ENCODE measurements at regions not wholly inside any gene's neighbourhood (a gene's known extent, or its start where the extent isn't known, plus 50 kb on each side); places are given as distances from the start of the nearest gene placed in this dataset.

- TF ChIP-seq CTBP1 (IDR thresholded peaks at IDR 0.05; ENCODE audit: borderline replicate concordance) (no peak), NFRKB (IDR thresholded peaks at IDR 0.05) (no peak), ZNF384 (IDR thresholded peaks at IDR 0.05) (no peak), FOXA1 (IDR thresholded peaks at IDR 0.05) (no peak), ELF4 (IDR thresholded peaks at IDR 0.05) (no peak), FOXK2 (IDR thresholded peaks at IDR 0.05) (no peak), SP1 (IDR thresholded peaks at IDR 0.05) (no peak), SUZ12 (IDR thresholded peaks at IDR 0.05) (no peak), LEF1 (IDR thresholded peaks at IDR 0.05; ENCODE audit: borderline replicate concordance) (no peak), ARNT (IDR thresholded peaks at IDR 0.05) (no peak), L3MBTL2 (conservative IDR thresholded peaks at IDR 0.05) (no peak), TARDBP (IDR thresholded peaks at IDR 0.05) (no peak)
- TF ChIP-seq, protein P1, sequence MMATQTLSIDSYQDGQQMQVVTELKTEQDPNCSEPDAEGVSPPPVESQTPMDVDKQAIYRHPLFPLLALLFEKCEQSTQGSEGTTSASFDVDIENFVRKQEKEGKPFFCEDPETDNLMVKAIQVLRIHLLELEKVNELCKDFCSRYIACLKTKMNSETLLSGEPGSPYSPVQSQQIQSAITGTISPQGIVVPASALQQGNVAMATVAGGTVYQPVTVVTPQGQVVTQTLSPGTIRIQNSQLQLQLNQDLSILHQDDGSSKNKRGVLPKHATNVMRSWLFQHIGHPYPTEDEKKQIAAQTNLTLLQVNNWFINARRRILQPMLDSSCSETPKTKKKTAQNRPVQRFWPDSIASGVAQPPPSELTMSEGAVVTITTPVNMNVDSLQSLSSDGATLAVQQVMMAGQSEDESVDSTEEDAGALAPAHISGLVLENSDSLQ (IDR thresholded peaks at IDR 0.05) = no peak
Measured at GRCh38 chr12:85531341-85531740, 251.3 kb downstream of the ALX1 start.
